GM12865 (cell line): ENCODE measurements at regions not wholly inside any gene's neighbourhood (a gene's known extent, or its start where the extent isn't known, plus 50 kb on each side); places are given as distances from the start of the nearest gene placed in this dataset.
A peak's percentile ranks its signal among the peaks of the same experiment; 100 is the strongest.

Experiments used
- DNase-seq: peaks from one replicate; pipeline ENCODE4 v3.0.0; 2010; ENCODE audit warnings: low read depth
- H3K4me3 ChIP-seq: 2 replicates; pipeline ENCODE4 v1.5.1; 2011; ENCODE audit warnings: mild to moderate bottlenecking, low read depth, low read length, control low read depth
- CTCF ChIP-seq: IDR thresholded peaks from 2 replicates; pipeline ENCODE4 v1.5.1; 2011; ENCODE audit warnings: low read length, control low read depth, low read depth, inconsistent platforms; ENCODE audit not compliant: insufficient read depth; ENCODE audit errors: missing control alignments

GRCh38 chr6:21332077-21332476, 261.5 kb upstream of the SOX4 start:
- no peak overlapping the region for H3K4me3 ChIP-seq
- peak; percentile 3 for TF ChIP-seq CTCF
- peak; percentile 12 for DNase-seq

- TF ChIP-seq CTCF, result no peak
- no peak for DNase-seq
- no peak overlapping the region for H3K4me3 ChIP-seq
These were observed 260.9 kb upstream of the SOX4 start for GRCh38 chr6:21332660-21333059.

GRCh38 chr6:21333715-21334114, 259.8 kb upstream of the SOX4 start:
- DNase-seq, result no peak
- no peak for TF ChIP-seq CTCF
- no peak overlapping the region for H3K4me3 ChIP-seq

- no peak for TF ChIP-seq CTCF
- DNase-seq, result no peak
- H3K4me3 ChIP-seq, result no peak overlapping the region
These were observed 258.9 kb upstream of the SOX4 start for GRCh38 chr6:21334651-21335050.

- no peak for TF ChIP-seq CTCF
- no peak overlapping the region for H3K4me3 ChIP-seq
- DNase-seq, result no peak
These were observed 258.0 kb upstream of the SOX4 start for GRCh38 chr6:21335591-21335990.

- no peak for TF ChIP-seq CTCF
- no peak for DNase-seq
- H3K4me3 ChIP-seq, result no peak overlapping the region
These were observed 256.3 kb upstream of the SOX4 start for GRCh38 chr6:21337263-21337662.

GRCh38 chr6:21340573-21340972, 253.0 kb upstream of the SOX4 start:
- no peak for DNase-seq
- no peak for TF ChIP-seq CTCF
- H3K4me3 ChIP-seq, result no peak overlapping the region
